Upper lobe of left lung (tissue), 6 donors: ENCODE measurements at regions not wholly inside any gene's neighbourhood (a gene's known extent, or its start where the extent isn't known, plus 50 kb on each side); places are given as distances from the start of the nearest gene placed in this dataset.

Source experiments
- ATAC-seq, 2 donors: fragments of 200-7000 bp; cut with Tn5 transposase; one replicate each; pipeline ENCODE4 v1.9.1; 2022; ENCODE audit warnings: mild to moderate bottlenecking in 2 of 2, moderate library complexity in 2 of 2; ENCODE audit not compliant: low FRiP score in 2 of 2
- DNase-seq, 2 donors: peaks; one replicate each; pipeline ENCODE4 v3.0.0-alpha.2; 2019 to 2020
- H3K27ac ChIP-seq, 4 donors: fragments of 200-600 bp; sonication (generic); one replicate each; pipeline ENCODE4 v1.5.1; 2016 to 2019
- H3K27me3 ChIP-seq, 4 donors: fragments of 200-600 bp; sonication (generic); one replicate each; pipeline ENCODE4 v1.5.1; 2017 to 2019
- H3K36me3 ChIP-seq, 4 donors: fragments of 200-600 bp; sonication (generic); one replicate each; pipeline ENCODE4 v1.5.1; 2016 to 2019
- H3K4me1 ChIP-seq, 4 donors: fragments of 200-600 bp; sonication (generic); one replicate each; pipeline ENCODE4 v1.5.1; 2018 to 2019
- H3K4me3 ChIP-seq, 4 donors: fragments of 200-600 bp; sonication (generic); one replicate each; pipeline ENCODE4 v1.5.1; 2017 to 2019; ENCODE audit warnings: mild to moderate bottlenecking in 2 of 4, moderate library complexity in 1 of 4
- H3K9me3 ChIP-seq, 4 donors: fragments of 200-600 bp; sonication (generic); one replicate each; pipeline ENCODE4 v1.5.1; 2018 to 2019
- EP300 ChIP-seq, 4 donors: sonication (generic); formaldehyde crosslinking; IDR thresholded peaks; one replicate each; pipeline ENCODE4 v1.5.1; 2017; ENCODE audit warnings: antibody characterized with exemption in 4 of 4, control low read depth in 2 of 4
- POLR2A ChIP-seq, 4 donors: fragments of 450-650 bp; IDR thresholded peaks; one replicate each; pipeline ENCODE4 v1.5.1; 2016 to 2017; ENCODE audit warnings: antibody characterized with exemption in 4 of 4, mild to moderate bottlenecking in 2 of 4
- POLR2AphosphoS5 ChIP-seq, 2 donors: sonication (generic); formaldehyde crosslinking; IDR thresholded peaks; one replicate each; pipeline ENCODE4 v1.5.1; 2017; ENCODE audit warnings: antibody characterized with exemption in 2 of 2
- WGBS, 2 donors: methylation state at CpG; one replicate each; pipeline ENCODE4 v1.1.5; 2017 to 2018; 5-methylcytosine and 5-hydroxymethylcytosine counted together
- TF ChIP-seq, protein P1 (sequence below), 6 experiments: fragments of 450-650 bp in 4 of 6; fragments of 200-600 bp in 2 of 6; sonication (generic) in 2 of 6; IDR thresholded peaks; one replicate each; pipeline ENCODE4 v1.5.1; 2016 to 2019; ENCODE audit warnings: antibody characterized with exemption in 6 of 6
- donor health status: DM: no; HTN: no; CAD: no; lungs with moderate emphysema.
- donor health status: DM: no; HTN: yes; CAD: no; lungs with severe emphysema.

DNA sequence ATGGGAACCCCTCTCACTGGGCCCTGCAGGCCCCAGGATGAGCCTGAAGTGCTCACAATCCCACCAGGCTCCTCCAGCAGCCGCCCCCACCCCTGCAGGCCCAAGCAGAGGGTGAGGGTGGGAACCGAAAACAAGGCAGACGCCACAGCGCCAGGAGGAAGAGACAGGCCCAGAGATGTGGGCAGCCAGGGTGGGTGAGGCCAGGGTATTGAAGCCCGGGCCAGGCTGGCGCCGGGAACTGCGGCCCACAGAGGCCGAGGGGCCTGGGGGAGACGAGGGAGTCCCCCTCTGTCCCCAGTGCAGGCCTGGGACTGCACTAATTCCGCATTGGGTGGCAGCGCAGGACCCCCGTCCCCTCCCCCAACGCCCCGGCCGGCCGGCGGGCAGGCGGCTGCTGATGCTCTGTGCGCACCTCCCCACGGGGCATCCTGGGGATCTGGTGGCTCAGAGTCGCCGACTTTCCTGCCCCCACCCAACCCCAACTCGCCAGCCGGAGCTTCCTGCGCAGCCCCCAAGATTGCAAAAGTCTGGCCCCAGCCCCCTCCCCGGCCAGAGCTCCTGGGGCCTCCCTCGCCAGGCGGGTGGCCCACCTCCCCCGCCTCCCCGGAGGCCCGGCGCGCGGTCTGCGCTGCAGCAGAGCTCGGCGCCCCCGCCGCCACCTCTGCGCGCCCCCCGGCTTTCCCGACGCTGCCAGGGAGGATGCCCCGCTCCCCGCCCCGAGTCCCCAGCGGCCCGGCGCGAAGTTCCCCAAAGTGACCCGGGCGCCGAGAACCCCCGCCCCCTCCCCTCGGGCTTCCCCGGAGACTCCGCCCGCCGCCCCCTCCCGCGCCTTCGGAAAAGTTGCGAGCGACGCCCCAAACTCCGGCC lies 107.8 kb downstream of the ENGASE start:
- DNase-seq (no peak), ATAC-seq (no peak)
- H3K36me3 ChIP-seq: no peaks in the 10 kb centered on the region
- 15% methylated on average over 19 of the region's 68 CpGs; no CpG with 5 or more reads in 1 of the 2 donors for WGBS, 2 donors
- H3K9me3 ChIP-seq: no peaks in the 10 kb centered on the region
- peaks cover 0 to 35% (median 12%) of the 10 kb centered on the region in 4 donors for H3K27me3 ChIP-seq
- H3K27ac ChIP-seq: no peak overlapping the region
- H3K4me3 ChIP-seq: no peak overlapping the region
- TF ChIP-seq, protein P1, sequence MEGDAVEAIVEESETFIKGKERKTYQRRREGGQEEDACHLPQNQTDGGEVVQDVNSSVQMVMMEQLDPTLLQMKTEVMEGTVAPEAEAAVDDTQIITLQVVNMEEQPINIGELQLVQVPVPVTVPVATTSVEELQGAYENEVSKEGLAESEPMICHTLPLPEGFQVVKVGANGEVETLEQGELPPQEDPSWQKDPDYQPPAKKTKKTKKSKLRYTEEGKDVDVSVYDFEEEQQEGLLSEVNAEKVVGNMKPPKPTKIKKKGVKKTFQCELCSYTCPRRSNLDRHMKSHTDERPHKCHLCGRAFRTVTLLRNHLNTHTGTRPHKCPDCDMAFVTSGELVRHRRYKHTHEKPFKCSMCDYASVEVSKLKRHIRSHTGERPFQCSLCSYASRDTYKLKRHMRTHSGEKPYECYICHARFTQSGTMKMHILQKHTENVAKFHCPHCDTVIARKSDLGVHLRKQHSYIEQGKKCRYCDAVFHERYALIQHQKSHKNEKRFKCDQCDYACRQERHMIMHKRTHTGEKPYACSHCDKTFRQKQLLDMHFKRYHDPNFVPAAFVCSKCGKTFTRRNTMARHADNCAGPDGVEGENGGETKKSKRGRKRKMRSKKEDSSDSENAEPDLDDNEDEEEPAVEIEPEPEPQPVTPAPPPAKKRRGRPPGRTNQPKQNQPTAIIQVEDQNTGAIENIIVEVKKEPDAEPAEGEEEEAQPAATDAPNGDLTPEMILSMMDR (IDR thresholded peaks at IDR 0.05): no peak
- TF ChIP-seq POLR2AphosphoS5 (IDR thresholded peaks at IDR 0.05) (no peak), POLR2A (IDR thresholded peaks at IDR 0.05) (no peak), EP300 (IDR thresholded peaks at IDR 0.05) (no peak)
- H3K4me1 ChIP-seq: peaks cover 0 to 17% (median 6%) of the 10 kb centered on the region in 4 donors

DNA sequence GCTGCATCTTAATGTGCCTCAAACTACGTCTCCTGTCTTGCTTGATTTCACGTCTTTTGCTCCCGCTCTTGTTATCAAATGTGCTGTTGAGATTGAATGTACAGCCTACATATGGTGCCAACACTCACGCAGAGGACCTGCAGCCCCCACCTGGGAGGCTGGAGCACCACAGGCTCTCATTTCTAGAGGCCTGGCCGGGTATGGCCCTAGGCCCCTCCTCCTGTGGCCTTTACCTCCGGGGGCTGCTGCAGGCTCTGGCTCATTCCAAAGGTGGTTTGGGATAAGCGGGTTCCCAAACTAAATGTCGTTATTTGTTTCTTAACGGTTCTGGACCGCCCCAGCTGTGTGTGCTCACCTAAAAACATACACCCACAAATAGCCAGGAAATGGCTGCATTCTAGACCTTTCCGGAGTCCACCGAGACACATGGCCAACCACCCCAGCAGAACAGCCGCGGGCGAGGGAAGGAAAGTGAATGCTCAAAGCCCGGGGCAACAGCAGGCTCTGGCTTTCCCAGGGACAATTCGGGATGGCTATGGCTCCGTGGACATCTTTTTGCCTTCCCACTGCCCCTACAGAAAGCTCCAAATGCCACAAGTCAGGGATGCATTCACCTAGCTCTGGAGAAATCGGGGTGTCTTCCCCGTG lies 105.9 kb downstream of the ENGASE start:
- no peak overlapping the region for H3K4me3 ChIP-seq
- no peak overlapping the region for H3K27ac ChIP-seq
- DNase-seq (no peak), ATAC-seq (no peak)
- TF ChIP-seq POLR2AphosphoS5 (IDR thresholded peaks at IDR 0.05) (no peak), POLR2A (IDR thresholded peaks at IDR 0.05) (no peak), EP300 (IDR thresholded peaks at IDR 0.05) (no peak)
- TF ChIP-seq, protein P1 (IDR thresholded peaks at IDR 0.05): no peak
- peaks cover 0 to 17% (median 6%) of the 10 kb centered on the region in 4 donors for H3K4me1 ChIP-seq
- peaks cover 0 to 35% (median 11%) of the 10 kb centered on the region in 4 donors for H3K27me3 ChIP-seq
- H3K36me3 ChIP-seq: no peaks in the 10 kb centered on the region
- 81 to 82% methylated on average over 19 to 20 of the region's 20 CpGs for WGBS, 2 donors
- H3K9me3 ChIP-seq: no peaks in the 10 kb centered on the region

GRCh38 chr17:79179334-79179733 lies 104.7 kb downstream of the ENGASE start:
- no peak for ATAC-seq

DNA sequence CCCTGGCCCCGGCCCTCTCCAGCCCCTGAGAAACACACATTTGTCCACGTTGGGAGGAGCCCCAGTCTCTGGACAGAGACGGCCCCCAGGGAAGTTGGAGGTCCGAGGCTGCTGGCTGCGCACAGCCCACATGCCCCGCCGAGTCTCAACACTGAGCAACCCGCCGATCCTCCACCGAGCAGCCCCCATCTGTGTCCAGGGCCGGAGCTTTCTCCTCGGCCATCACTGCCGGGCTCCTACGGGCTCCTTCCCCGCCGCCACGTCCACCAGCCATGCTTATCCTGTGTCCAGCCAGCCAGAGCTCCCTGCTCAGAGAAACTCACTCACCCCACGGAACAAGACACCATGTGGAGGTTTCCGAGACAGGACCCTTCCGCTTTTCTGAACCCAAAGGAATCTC lies 103.3 kb downstream of the ENGASE start:
- no peak overlapping the region for H3K4me3 ChIP-seq
- peaks cover 0 to 6% (median 0%) of the 10 kb centered on the region in 4 donors for H3K4me1 ChIP-seq
- DNase-seq (no peak), ATAC-seq (no peak)
- peaks cover 0 to 14% (median 4%) of the 10 kb centered on the region in 4 donors for H3K27me3 ChIP-seq
- TF ChIP-seq POLR2A (IDR thresholded peaks at IDR 0.05): no peak
- no peak for TF ChIP-seq EP300 (IDR thresholded peaks at IDR 0.05)
- TF ChIP-seq, protein P1 (IDR thresholded peaks at IDR 0.05): no peak
- no peak for TF ChIP-seq POLR2AphosphoS5 (IDR thresholded peaks at IDR 0.05)
- WGBS, 2 donors: 78 to 89% methylated on average over 3 to 20 of the region's 20 CpGs
- no peaks in the 10 kb centered on the region for H3K9me3 ChIP-seq
- no peak overlapping the region for H3K27ac ChIP-seq
- H3K36me3 ChIP-seq: no peaks in the 10 kb centered on the region

More at GRCh38 chr17:79179334-79179733, 104.7 kb downstream of the ENGASE start:
- peaks cover 0 to 26% (median 10%) of the 10 kb centered on the region in 4 donors for H3K27me3 ChIP-seq
- TF ChIP-seq POLR2A (IDR thresholded peaks at IDR 0.05): no peak
- TF ChIP-seq, protein P1 (IDR thresholded peaks at IDR 0.05): no peak
- TF ChIP-seq EP300 (IDR thresholded peaks at IDR 0.05): no peak
- TF ChIP-seq POLR2AphosphoS5 (IDR thresholded peaks at IDR 0.05): no peak
- no peaks in the 10 kb centered on the region for H3K9me3 ChIP-seq
- H3K36me3 ChIP-seq: no peaks in the 10 kb centered on the region
- 85 to 86% methylated on average over 16 of the region's 16 CpGs for WGBS, 2 donors
- no peak for DNase-seq
- H3K4me3 ChIP-seq: no peak overlapping the region
- H3K4me1 ChIP-seq: peaks cover 0 to 17% (median 6%) of the 10 kb centered on the region in 4 donors
- no peak overlapping the region for H3K27ac ChIP-seq
